Subcutaneous abdominal adipose tissue (tissue), 5 donors: ENCODE measurements at regions not wholly inside any gene's neighbourhood (a gene's known extent, or its start where the extent isn't known, plus 50 kb on each side); places are given as distances from the start of the nearest gene placed in this dataset.

Experiments
- H3K27ac ChIP-seq: one replicate; pipeline ENCODE4 v1.7.0; 2013; ENCODE audit warnings: low read depth, mild to moderate bottlenecking, inconsistent platforms, low read length, moderate library complexity
- H3K27me3 ChIP-seq, 5 donors: one replicate each; pipeline ENCODE4 v1.7.0; 2013; ENCODE audit warnings: low read length in 5 of 5, inconsistent platforms in 1 of 5; ENCODE audit not compliant: control insufficient read depth in 5 of 5, insufficient read depth in 4 of 5
- H3K36me3 ChIP-seq, 5 donors: one replicate each; pipeline ENCODE4 v1.7.0; 2013; ENCODE audit warnings: low read length in 5 of 5; ENCODE audit not compliant: control insufficient read depth in 5 of 5, insufficient read depth in 5 of 5
- H3K4me1 ChIP-seq, 5 donors: one replicate each; pipeline ENCODE4 v1.7.0; 2013; ENCODE audit warnings: low read length in 5 of 5, mild to moderate bottlenecking in 3 of 5, moderate library complexity in 1 of 5; ENCODE audit not compliant: control insufficient read depth in 5 of 5, insufficient read depth in 5 of 5
- H3K4me3 ChIP-seq, 5 donors: one replicate each; pipeline ENCODE4 v1.7.0; 2013; ENCODE audit warnings: low read length in 5 of 5, low read depth in 1 of 5
- H3K9ac ChIP-seq, 5 donors: one replicate each; pipeline ENCODE4 v1.7.0; 2013; ENCODE audit warnings: low read length in 5 of 5, mild to moderate bottlenecking in 4 of 5, moderate library complexity in 3 of 5
- H3K9me3 ChIP-seq, 5 donors: one replicate each; pipeline ENCODE4 v1.7.0; 2013; ENCODE audit warnings: low read length in 5 of 5; ENCODE audit not compliant: control insufficient read depth in 5 of 5
- donor health status: healthy.
- donor health status: healthy.
- donor health status: healthy.
- donor health status: healthy.
- donor health status: healthy.

DNA sequence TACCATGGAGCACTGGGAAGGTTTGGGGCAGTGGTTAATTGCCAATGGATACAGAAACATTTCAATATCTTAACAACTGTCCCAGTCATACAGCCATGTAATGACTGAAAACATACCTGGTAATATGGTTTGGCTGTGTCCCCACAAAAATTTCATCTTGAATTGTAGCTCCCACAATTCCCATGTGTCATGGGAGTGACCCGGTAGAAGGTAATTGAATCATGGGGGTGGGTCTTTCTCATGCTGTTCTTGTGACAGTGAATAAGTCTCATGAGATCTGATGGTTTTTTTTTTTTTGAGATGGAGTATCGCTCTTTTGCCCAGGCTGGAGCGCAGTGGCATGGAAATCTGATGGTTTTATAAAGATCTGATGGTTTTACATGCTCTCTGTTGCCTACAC is 284.4 kb downstream of the TCF7L2 start:
- H3K9ac ChIP-seq, result no peak overlapping the region
- H3K4me3 ChIP-seq, result no peak overlapping the region
- H3K27ac ChIP-seq, result no peak overlapping the region
- no peaks in the 10 kb centered on the region for H3K36me3 ChIP-seq
- H3K9me3 ChIP-seq, result no peaks in the 10 kb centered on the region
- H3K4me1 ChIP-seq, result peaks cover 0 to 3% (median 0%) of the 10 kb centered on the region in 5 donors
- H3K27me3 ChIP-seq, result peaks cover 0 to 2% (median 0%) of the 10 kb centered on the region in 5 donors

DNA sequence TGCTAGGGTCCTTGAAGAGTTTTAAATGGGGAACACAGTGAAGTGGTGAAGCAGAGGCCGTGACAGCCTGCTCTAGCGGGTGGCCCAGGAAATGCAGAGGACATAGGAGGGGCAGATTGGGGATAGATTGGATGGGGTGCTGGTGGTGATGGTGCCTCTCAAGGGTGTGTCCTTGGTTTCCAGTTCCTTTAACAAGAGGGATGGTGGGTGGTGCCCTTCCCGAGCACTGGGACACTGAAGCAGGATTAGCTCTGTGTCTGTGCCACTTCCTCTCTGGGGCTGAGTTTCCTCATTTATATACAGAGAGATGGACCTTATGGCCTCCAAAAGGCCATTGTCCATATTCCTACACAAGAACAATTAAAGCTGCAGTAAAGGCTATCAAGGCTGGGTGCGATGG is 285.5 kb downstream of the TCF7L2 start:
- no peaks in the 10 kb centered on the region for H3K36me3 ChIP-seq
- no peak overlapping the region for H3K9ac ChIP-seq
- H3K4me3 ChIP-seq, result no peak overlapping the region
- no peaks in the 10 kb centered on the region for H3K27me3 ChIP-seq
- H3K9me3 ChIP-seq, result no peaks in the 10 kb centered on the region
- H3K27ac ChIP-seq, result no peak overlapping the region
- no peaks in the 10 kb centered on the region for H3K4me1 ChIP-seq

DNA sequence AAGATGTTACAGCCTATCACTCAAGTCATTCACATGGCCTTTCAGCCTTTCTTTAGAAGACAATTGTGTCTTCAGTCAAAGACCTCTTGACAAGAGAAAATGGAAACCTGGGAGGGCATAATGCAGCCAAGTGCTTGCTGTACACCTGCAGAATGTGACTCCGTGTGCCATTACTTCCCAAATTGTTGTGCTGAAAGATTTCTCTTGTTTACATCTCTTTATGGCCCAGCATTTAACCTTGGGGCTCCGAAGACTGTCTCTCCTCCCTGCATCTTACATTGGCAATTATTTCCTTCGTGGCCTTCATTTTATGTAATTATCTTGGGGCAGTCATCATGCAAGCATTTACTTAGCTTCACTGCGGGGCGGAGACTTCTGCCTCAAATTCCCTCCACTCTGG is 287.0 kb downstream of the TCF7L2 start:
- no peaks in the 10 kb centered on the region for H3K27me3 ChIP-seq
- no peak overlapping the region for H3K4me3 ChIP-seq
- no peaks in the 10 kb centered on the region for H3K4me1 ChIP-seq
- no peak overlapping the region for H3K27ac ChIP-seq
- no peaks in the 10 kb centered on the region for H3K9me3 ChIP-seq
- H3K36me3 ChIP-seq, result no peaks in the 10 kb centered on the region
- no peak overlapping the region for H3K9ac ChIP-seq

DNA sequence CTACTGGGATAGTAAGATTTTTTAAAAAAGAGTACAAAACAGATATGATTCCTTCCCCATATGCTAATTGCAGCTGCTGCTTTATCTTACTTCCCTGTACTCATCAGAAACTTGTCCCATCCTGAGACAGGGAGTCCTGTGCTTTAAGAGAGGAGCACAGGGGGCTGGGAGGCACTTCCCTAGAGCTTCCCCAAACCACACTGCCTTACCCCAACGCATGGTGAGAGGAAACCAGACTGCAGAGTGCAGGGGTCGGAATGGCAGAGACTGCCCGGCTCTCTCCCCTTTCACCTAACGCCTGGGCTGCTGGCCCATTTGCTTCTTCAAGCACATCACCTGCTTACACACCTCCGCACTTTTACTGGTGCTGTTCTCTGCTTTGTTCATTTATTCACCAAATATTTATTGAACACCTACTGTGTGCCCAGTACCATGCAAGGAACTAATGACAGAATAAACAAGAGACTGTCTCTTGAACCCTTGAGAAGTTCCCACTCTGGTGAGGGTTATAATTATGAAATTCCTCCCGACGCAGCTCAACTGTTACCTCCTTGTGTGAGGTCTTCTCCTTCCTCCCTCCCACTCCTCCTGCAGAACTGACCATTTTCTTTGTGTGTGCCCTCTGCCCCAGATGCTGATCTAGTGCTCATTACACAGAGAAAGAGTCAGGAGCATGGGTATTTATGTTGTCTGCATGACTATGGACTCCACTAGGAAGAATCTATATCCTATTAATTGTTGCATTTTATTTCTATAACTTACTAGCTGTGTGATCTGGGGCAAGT is 289.7 kb downstream of the TCF7L2 start:
- Histone ChIP-seq H3K9ac (no peak overlapping the region), H3K4me1 (no peaks in the 10 kb centered on the region), H3K9me3 (no peaks in the 10 kb centered on the region), H3K36me3 (no peaks in the 10 kb centered on the region), H3K27ac (no peak overlapping the region), H3K27me3 (no peaks in the 10 kb centered on the region), H3K4me3 (no peak overlapping the region)

DNA sequence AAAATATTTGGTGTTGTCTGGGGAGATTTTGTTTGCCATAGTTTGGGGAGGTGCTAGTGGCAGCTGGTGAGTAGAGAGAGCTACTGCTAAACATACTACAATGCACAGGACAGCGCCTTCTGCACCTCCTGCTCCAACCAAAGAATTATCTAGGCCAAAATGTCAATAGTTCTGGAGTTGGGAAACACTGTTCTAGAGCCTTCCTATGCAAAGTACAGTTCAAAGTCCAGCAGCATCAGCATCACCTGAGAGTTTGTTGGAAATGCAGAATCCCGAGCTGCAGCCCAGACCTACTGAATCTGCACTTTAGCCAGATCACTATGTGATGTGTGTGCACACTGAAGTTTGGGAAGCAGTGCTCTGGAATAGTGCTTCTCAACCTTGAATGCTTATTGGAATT is 290.7 kb downstream of the TCF7L2 start:
- Histone ChIP-seq H3K27ac (no peak overlapping the region), H3K9ac (no peak overlapping the region), H3K9me3 (no peaks in the 10 kb centered on the region), H3K27me3 (no peaks in the 10 kb centered on the region), H3K36me3 (no peaks in the 10 kb centered on the region), H3K4me3 (no peak overlapping the region), H3K4me1 (no peaks in the 10 kb centered on the region)

DNA sequence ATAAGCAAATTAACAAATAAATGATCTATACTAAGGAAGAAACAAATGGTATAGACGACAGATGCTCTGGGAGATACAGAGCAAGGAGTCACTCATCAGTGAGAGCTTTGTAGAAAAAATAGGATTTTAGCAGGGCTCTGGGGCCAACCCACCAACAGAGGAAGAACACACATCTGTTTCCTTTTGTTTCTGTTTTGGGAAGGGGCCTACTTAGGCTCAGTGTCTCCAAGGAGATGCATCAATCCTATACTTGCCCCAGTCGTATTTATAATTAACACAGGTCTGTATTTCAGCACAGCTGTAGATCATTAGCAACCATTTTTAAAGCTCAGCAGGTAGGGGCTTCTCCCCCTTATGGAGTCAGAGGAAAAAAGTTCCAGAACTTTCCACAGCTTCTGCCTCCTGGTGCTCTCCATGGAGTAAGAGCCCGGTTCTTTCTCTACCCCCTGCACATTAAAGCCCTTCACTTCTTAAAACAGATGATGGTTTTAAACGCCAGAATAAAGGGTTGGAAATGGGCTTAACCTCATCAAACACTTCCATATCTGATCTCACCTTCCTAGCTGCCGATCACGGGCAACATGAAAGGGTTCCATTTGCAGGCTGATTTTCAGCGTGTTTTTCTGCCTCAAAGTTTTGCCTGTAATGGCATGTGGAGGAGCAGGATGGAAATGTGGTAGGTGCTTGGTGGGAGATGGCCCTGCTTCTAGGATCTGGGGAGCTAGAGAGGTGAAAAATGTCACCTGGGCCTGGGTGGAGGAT is 291.7 kb downstream of the TCF7L2 start:
- Histone ChIP-seq H3K36me3 (no peaks in the 10 kb centered on the region), H3K4me3 (no peak overlapping the region), H3K9me3 (no peaks in the 10 kb centered on the region)

DNA sequence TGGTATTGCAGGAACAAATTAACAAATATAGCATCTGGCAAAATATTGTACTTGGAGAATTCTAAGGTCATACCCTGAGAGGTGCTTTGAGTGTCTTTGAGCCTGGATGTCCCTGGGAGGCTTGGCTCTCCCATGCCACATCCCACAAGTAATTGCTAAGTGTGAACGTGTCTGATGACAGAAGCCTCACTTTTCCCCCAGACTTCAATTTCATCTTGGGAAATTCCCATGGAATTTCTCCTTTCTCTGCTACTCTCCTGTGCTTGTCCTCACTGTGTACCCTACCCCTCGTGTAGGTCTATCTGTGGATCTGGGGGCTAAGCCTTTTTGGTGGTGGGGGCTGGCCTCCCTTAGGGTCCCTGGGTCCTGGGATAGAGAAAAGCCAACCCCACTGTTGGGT is 293.3 kb downstream of the TCF7L2 start:
- Histone ChIP-seq H3K36me3 (no peaks in the 10 kb centered on the region), H3K9ac (no peak overlapping the region), H3K4me1 (no peaks in the 10 kb centered on the region), H3K27me3 (no peaks in the 10 kb centered on the region), H3K4me3 (no peak overlapping the region), H3K9me3 (no peaks in the 10 kb centered on the region), H3K27ac (no peak overlapping the region)

More for the DNA sequence above, 291.7 kb downstream of the TCF7L2 start:
- H3K9ac ChIP-seq, result no peak overlapping the region
- no peaks in the 10 kb centered on the region for H3K27me3 ChIP-seq
- H3K27ac ChIP-seq, result no peak overlapping the region
- H3K4me1 ChIP-seq, result no peaks in the 10 kb centered on the region

DNA sequence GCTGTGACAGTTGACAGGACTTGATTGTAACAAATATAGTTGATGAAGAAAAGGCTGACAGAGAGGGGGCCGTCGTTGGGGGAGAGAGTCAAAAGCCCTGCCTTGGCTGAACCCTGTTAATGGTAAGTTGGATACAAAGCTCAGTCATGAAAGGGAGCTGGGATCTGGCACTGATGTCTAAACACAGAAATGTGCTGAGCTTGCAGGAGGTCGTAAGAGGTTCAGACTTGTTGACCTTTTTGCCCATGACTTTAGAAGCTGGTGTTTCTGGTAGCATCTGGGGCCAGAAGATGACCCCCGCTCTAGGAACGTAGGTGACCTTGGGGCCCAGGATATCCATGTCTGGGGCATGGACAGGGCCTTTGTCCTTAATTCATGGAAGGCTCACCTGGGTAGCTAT is 294.7 kb downstream of the TCF7L2 start:
- Histone ChIP-seq H3K9me3 (no peaks in the 10 kb centered on the region), H3K27me3 (no peaks in the 10 kb centered on the region), H3K4me3 (no peak overlapping the region), H3K9ac (no peak overlapping the region), H3K36me3 (no peaks in the 10 kb centered on the region), H3K4me1 (no peaks in the 10 kb centered on the region), H3K27ac (no peak overlapping the region)

DNA sequence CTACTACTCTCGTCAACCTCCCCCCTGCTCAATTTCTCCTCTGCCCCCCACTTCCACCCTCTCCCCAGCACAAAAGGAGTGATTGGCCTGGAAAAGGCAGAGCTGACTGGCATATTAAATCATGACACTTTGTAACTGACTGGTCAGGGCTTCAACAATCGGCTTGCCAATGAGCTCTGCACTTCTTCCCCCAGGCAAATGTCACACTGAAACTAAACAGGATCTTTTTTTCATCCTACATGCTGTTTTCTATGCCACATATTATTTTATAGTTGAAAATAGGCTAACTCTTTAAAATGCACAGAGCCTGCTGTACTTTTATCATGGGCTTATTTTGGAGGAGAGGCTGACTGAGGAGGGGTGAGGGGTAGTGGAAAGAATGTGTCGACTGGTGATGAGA is 295.2 kb downstream of the TCF7L2 start:
- no peak overlapping the region for H3K4me3 ChIP-seq
- no peaks in the 10 kb centered on the region for H3K36me3 ChIP-seq
- H3K27ac ChIP-seq, result no peak overlapping the region
- H3K9me3 ChIP-seq, result no peaks in the 10 kb centered on the region
- H3K4me1 ChIP-seq, result no peaks in the 10 kb centered on the region
- no peaks in the 10 kb centered on the region for H3K27me3 ChIP-seq
- H3K9ac ChIP-seq, result no peak overlapping the region

DNA sequence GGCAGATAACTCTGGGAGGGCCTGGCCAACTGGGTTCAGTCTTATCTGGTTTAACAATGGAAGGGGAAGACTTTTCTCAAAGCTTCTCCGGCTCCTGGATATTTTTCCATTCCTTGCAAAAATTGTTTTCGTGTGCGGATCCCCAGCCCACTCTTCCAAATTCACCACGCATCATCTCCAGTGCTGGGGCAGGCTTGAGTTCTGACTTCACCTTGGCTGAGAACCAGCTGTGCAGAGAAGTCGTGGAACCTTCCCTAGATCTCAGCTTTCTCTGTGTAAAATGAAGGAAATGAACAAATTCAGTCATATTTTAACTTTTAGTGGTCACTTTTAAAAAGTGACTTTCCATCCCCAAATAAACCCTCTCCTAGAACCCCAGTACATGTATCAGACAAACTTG is 297.0 kb downstream of the TCF7L2 start:
- no peaks in the 10 kb centered on the region for H3K36me3 ChIP-seq
- H3K27ac ChIP-seq, result no peak overlapping the region
- H3K4me3 ChIP-seq, result no peak overlapping the region
- no peaks in the 10 kb centered on the region for H3K27me3 ChIP-seq
- H3K9me3 ChIP-seq, result no peaks in the 10 kb centered on the region
- no peak overlapping the region for H3K9ac ChIP-seq
- no peaks in the 10 kb centered on the region for H3K4me1 ChIP-seq
